ENCODE measurements at regions not wholly inside any gene's neighbourhood (a gene's known extent, or its start where the extent isn't known, plus 50 kb on each side); places are given as distances from the start of the nearest gene placed in this dataset.

GRCh38 chr18:66695281-66695680, 91.4 kb upstream of the CDH19 start:
- Mint-ChIP-seq H3K4me1 (no peaks in the 10 kb centered on the region), H3K36me3 (peaks cover 9% of the 10 kb centered on the region), H3K4me3 (no peak overlapping the region), H3K9me3 (peaks cover 11% of the 10 kb centered on the region), H3K27ac (no peak overlapping the region), H3K27me3 (ENCODE audit: low read depth) (no peaks in the 10 kb centered on the region)
- TF ChIP-seq JAZF1 (CRISPR knock-in tag; IDR thresholded peaks at IDR 0.05), result no peak
- TF ChIP-seq SP1 (CRISPR knock-in tag; conservative IDR thresholded peaks at IDR 0.05), result no peak
- TF ChIP-seq JUN (CRISPR knock-in tag; IDR thresholded peaks at IDR 0.05), result no peak
- TF ChIP-seq GTF2I (CRISPR knock-in tag; conservative IDR thresholded peaks at IDR 0.05), result no peak
- no peak for TF ChIP-seq ATF2 (CRISPR knock-in tag; IDR thresholded peaks at IDR 0.05; ENCODE audit: borderline replicate concordance, low read depth)
- TF ChIP-seq, protein P1, sequence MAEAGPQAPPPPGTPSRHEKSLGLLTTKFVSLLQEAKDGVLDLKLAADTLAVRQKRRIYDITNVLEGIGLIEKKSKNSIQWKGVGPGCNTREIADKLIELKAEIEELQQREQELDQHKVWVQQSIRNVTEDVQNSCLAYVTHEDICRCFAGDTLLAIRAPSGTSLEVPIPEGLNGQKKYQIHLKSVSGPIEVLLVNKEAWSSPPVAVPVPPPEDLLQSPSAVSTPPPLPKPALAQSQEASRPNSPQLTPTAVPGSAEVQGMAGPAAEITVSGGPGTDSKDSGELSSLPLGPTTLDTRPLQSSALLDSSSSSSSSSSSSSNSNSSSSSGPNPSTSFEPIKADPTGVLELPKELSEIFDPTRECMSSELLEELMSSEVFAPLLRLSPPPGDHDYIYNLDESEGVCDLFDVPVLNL (CRISPR knock-in tag; IDR thresholded peaks at IDR 0.05; ENCODE audit: borderline replicate concordance, low read depth), result no peak
- TF ChIP-seq, protein P2, sequence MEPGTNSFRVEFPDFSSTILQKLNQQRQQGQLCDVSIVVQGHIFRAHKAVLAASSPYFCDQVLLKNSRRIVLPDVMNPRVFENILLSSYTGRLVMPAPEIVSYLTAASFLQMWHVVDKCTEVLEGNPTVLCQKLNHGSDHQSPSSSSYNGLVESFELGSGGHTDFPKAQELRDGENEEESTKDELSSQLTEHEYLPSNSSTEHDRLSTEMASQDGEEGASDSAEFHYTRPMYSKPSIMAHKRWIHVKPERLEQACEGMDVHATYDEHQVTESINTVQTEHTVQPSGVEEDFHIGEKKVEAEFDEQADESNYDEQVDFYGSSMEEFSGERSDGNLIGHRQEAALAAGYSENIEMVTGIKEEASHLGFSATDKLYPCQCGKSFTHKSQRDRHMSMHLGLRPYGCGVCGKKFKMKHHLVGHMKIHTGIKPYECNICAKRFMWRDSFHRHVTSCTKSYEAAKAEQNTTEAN (CRISPR knock-in tag; IDR thresholded peaks at IDR 0.05), result no peak
- no peak for TF ChIP-seq TCF7 (CRISPR knock-in tag; IDR thresholded peaks at IDR 0.05; ENCODE audit: low read depth)
- no peak for TF ChIP-seq CREB1 (CRISPR knock-in tag; IDR thresholded peaks at IDR 0.05)
- no peak for TF ChIP-seq IRF2 (CRISPR knock-in tag; IDR thresholded peaks at IDR 0.05; ENCODE audit: borderline replicate concordance, low read depth)
- no peak for TF ChIP-seq ZNF281 (CRISPR knock-in tag; IDR thresholded peaks at IDR 0.05)
- TF ChIP-seq USF1 (CRISPR knock-in tag; IDR thresholded peaks at IDR 0.05), result no peak
- TF ChIP-seq OVOL2 (CRISPR knock-in tag; IDR thresholded peaks at IDR 0.05; ENCODE audit: borderline replicate concordance), result no peak
- TF ChIP-seq ZSCAN18 (CRISPR knock-in tag; IDR thresholded peaks at IDR 0.05), result no peak
- TF ChIP-seq, protein P3, sequence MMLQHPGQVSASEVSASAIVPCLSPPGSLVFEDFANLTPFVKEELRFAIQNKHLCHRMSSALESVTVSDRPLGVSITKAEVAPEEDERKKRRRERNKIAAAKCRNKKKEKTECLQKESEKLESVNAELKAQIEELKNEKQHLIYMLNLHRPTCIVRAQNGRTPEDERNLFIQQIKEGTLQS (CRISPR knock-in tag; conservative IDR thresholded peaks at IDR 0.05), result no peak
- no peak for ATAC-seq
- POLR2A ChIA-PET, result interaction anchor here (1.2 kb wide), 1 partner anchor 9 kb away, joined by 3 read pairs; no protein-coding TSS in a partner anchor
- CTCF ChIA-PET, result interaction anchor here (0.6 kb wide), 1 partner anchor 1035 kb away, joined by 3 read pairs; no protein-coding TSS in a partner anchor
- DNase-seq (ENCODE audit: low spot score), result no peak

DNA sequence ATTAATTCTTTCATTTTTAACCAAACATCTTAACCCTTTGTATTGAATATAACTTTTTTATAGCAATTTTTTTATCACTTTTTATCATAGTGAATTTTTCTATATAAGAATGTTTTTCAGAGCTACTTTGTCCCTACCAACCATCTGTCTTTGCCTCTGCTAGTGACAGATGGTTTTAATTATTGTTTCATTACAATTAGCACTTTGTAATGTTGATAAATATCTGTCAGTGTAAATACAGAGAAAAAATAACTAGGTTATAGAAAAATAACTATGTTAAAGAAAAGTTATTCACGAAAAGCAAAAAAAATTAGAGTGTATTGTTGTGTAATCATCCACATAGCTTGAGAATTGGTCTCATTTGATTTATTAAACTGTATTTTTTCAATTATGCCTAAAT, 91.0 kb upstream of the CDH19 start:
- no peak overlapping the region for H3K4me3 Mint-ChIP-seq
- no peak overlapping the region for H3K27ac Mint-ChIP-seq
- H3K27me3 Mint-ChIP-seq (ENCODE audit: low read depth), result no peaks in the 10 kb centered on the region
- H3K36me3 Mint-ChIP-seq, result peaks cover 14% of the 10 kb centered on the region
- ATAC-seq (no peak), DNase-seq (ENCODE audit: low spot score) (no peak)
- H3K4me1 Mint-ChIP-seq, result no peaks in the 10 kb centered on the region
- peaks cover 16% of the 10 kb centered on the region for H3K9me3 Mint-ChIP-seq
- CTCF ChIA-PET, result interaction anchor here (0.6 kb wide), 1 partner anchor 1036 kb away, joined by 3 read pairs; no protein-coding TSS in a partner anchor
- POLR2A ChIA-PET, result interaction anchor here (1.2 kb wide), 1 partner anchor 9 kb away, joined by 3 read pairs; no protein-coding TSS in a partner anchor
- TF ChIP-seq, protein P3 (CRISPR knock-in tag; conservative IDR thresholded peaks at IDR 0.05), result no peak
- TF ChIP-seq, protein P4, sequence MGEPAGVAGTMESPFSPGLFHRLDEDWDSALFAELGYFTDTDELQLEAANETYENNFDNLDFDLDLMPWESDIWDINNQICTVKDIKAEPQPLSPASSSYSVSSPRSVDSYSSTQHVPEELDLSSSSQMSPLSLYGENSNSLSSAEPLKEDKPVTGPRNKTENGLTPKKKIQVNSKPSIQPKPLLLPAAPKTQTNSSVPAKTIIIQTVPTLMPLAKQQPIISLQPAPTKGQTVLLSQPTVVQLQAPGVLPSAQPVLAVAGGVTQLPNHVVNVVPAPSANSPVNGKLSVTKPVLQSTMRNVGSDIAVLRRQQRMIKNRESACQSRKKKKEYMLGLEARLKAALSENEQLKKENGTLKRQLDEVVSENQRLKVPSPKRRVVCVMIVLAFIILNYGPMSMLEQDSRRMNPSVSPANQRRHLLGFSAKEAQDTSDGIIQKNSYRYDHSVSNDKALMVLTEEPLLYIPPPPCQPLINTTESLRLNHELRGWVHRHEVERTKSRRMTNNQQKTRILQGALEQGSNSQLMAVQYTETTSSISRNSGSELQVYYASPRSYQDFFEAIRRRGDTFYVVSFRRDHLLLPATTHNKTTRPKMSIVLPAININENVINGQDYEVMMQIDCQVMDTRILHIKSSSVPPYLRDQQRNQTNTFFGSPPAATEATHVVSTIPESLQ (CRISPR knock-in tag; IDR thresholded peaks at IDR 0.05), result no peak
- TF ChIP-seq ZNF219 (CRISPR knock-in tag; IDR thresholded peaks at IDR 0.05; ENCODE audit: borderline replicate concordance), result no peak
- TF ChIP-seq HMGXB4 (CRISPR knock-in tag; IDR thresholded peaks at IDR 0.05), result no peak
